Activated CD8-positive, alpha-beta memory T cell treated with anti-CD3 and anti-CD28 coated beads, Interleukin-2, amount 10 ng/mL, durations not matched to agents 7 days and 5 days (primary cell): ENCODE measurements at regions not wholly inside any gene's neighbourhood (a gene's known extent, or its start where the extent isn't known, plus 50 kb on each side); places are given as distances from the start of the nearest gene placed in this dataset.
"Not testable (repeated sequence)": the region's sequence is repeated elsewhere in the genome, so short reads cannot be mapped to it uniquely, and the experiment has no call there.

ENCODE experiments used
- ATAC-seq: fragments of 150-1000 bp; cut with Tn5 transposase; one replicate; pipeline ENCODE4 v1.10.0; 2021; ENCODE audit warnings: moderate library complexity
- CTCF ChIA-PET: fragments of 350-600 bp; sonication (Branson Sonifier 250); formaldehyde crosslinking; loops from one replicate; lab custom pipeline; 2021; ENCODE audit warnings: antibody characterized with exemption; lab: Charles Lee
- DNase-seq: peaks from one replicate; pipeline ENCODE4 v3.0.0-alpha.2; 2020
- H3K27ac Mint-ChIP-seq: one replicate; pipeline ENCODE4 v1.8.0; 2021; ENCODE audit warnings: mild to moderate bottlenecking, mixed read lengths
- H3K27me3 Mint-ChIP-seq: one replicate; pipeline ENCODE4 v1.8.0; 2021; ENCODE audit warnings: mixed read lengths
- H3K36me3 Mint-ChIP-seq: one replicate; pipeline ENCODE4 v1.8.0; 2021; ENCODE audit warnings: mild to moderate bottlenecking, mixed read lengths
- H3K4me1 Mint-ChIP-seq: one replicate; pipeline ENCODE4 v1.8.0; 2021; ENCODE audit warnings: mixed read lengths
- H3K4me3 Mint-ChIP-seq: one replicate; pipeline ENCODE4 v1.8.0; 2021; ENCODE audit warnings: mild to moderate bottlenecking, moderate library complexity, mixed read lengths
- H3K9me3 Mint-ChIP-seq: one replicate; pipeline ENCODE4 v1.8.0; 2022; ENCODE audit warnings: low read depth, mixed read lengths

GRCh38 chr20:11509776-11510175 lies 407.9 kb upstream of the BTBD3 start:
- no peak for DNase-seq
- CTCF ChIA-PET = no interaction called here
- H3K27ac Mint-ChIP-seq = no peak overlapping the region

DNA sequence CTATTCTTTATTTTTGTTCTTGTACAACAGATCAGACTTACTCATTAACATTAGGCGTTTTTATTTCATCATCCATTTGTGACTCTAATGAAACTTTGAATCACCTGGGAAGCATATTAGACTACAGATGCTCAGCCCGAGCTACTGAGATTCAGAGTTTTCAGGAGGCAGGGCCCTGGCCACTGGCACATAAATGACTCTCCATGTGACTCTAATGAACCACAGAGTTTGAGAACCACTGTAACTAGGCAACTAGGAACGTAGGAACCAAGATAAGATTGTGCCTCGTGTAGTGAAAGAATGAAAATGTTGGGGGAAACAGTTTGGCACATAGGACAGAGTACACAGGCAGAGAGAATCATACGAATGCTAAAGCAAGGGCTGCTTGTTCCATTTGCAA lies 405.9 kb upstream of the BTBD3 start:
- CTCF ChIA-PET = no interaction called here
- Mint-ChIP-seq H3K4me3 (no peak overlapping the region), H3K36me3 (no peaks in the 10 kb centered on the region), H3K9me3 (peaks cover 12% of the 10 kb centered on the region), H3K27ac (no peak overlapping the region), H3K4me1 (no peaks in the 10 kb centered on the region), H3K27me3 (no peaks in the 10 kb centered on the region)
- DNase-seq = no peak
- ATAC-seq = no peak

More at GRCh38 chr20:11509776-11510175, 407.9 kb upstream of the BTBD3 start:
- Mint-ChIP-seq H3K36me3 (no peaks in the 10 kb centered on the region), H3K27me3 (no peaks in the 10 kb centered on the region), H3K9me3 (peaks cover 12% of the 10 kb centered on the region), H3K4me3 (no peak overlapping the region), H3K4me1 (no peaks in the 10 kb centered on the region)
- no peak for ATAC-seq

DNA sequence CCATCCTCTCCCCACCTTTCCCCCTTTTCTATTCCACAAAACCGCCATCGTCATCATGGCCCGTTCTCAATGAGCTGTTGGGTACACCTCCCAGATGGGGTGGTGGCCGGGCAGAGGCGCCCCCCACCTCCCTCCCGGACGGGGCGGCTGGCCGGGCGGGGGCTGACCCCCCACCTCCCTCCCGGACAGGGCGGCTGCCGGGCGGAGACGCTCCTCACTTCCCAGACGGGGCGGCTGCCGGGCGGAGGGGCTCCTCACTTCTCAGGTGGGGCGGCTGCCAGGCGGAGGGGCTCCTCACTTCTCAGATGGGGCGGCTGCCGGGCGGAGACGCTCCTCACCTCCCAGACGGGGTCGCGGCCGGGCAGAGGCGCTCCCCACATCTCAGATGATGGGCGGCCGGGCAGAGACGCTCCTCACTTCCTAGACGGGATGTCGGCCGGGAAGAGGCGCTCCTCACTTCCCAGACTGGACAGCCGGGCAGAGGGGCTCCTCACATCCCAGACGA lies 404.4 kb upstream of the BTBD3 start:
- H3K27me3 Mint-ChIP-seq, H3K36me3 Mint-ChIP-seq, H3K9me3 Mint-ChIP-seq, CTCF ChIA-PET, H3K4me1 Mint-ChIP-seq, H3K4me3 Mint-ChIP-seq, DNase-seq, H3K27ac Mint-ChIP-seq, ATAC-seq: not testable (repeated sequence)

- H3K27ac Mint-ChIP-seq = no peak overlapping the region
- CTCF ChIA-PET = no interaction called here
- no peaks in the 10 kb centered on the region for H3K4me1 Mint-ChIP-seq
- H3K4me3 Mint-ChIP-seq = no peak overlapping the region
- H3K36me3 Mint-ChIP-seq = no peaks in the 10 kb centered on the region
- H3K9me3 Mint-ChIP-seq = peaks cover 5% of the 10 kb centered on the region
- DNase-seq (no peak), ATAC-seq (no peak)
- no peaks in the 10 kb centered on the region for H3K27me3 Mint-ChIP-seq
Measured at GRCh38 chr20:11516448-11516847, 401.2 kb upstream of the BTBD3 start.

DNA sequence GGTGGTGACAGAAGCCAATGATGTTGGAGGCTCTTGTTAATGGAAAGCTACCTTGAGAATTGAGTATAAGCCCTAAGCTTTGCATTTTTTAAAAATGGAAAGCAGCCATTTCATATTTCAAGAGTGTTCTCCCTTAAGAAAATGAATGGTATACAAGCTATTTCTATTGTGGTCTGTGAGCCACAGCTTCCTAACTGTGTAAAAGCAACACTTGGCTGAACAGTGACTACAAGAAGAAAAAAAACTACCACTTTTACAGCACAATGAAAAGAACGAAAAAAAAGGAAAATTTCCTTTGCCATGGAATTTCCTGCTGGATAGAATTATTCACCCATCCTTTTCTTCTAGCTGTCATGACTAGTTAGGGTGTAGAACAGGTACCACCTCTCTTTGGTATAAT lies 397.1 kb upstream of the BTBD3 start:
- no peak overlapping the region for H3K27ac Mint-ChIP-seq
- no peak for ATAC-seq
- DNase-seq = no peak
- H3K36me3 Mint-ChIP-seq = no peaks in the 10 kb centered on the region
- no peaks in the 10 kb centered on the region for H3K4me1 Mint-ChIP-seq
- H3K9me3 Mint-ChIP-seq = peaks cover 11% of the 10 kb centered on the region
- H3K4me3 Mint-ChIP-seq = no peak overlapping the region
- H3K27me3 Mint-ChIP-seq = no peaks in the 10 kb centered on the region
- CTCF ChIA-PET = no interaction called here

GRCh38 chr20:11521476-11522365 lies 396.0 kb upstream of the BTBD3 start:
- DNase-seq (no peak), ATAC-seq (no peak)
- CTCF ChIA-PET = no interaction called here
- H3K27ac Mint-ChIP-seq = no peak overlapping the region
- no peaks in the 10 kb centered on the region for H3K36me3 Mint-ChIP-seq
- H3K4me1 Mint-ChIP-seq = no peaks in the 10 kb centered on the region
- H3K4me3 Mint-ChIP-seq = no peak overlapping the region
- no peaks in the 10 kb centered on the region for H3K27me3 Mint-ChIP-seq
- H3K9me3 Mint-ChIP-seq = peaks cover 13% of the 10 kb centered on the region

- Mint-ChIP-seq H3K4me1 (no peaks in the 10 kb centered on the region), H3K27ac (no peak overlapping the region), H3K9me3 (peaks cover 14% of the 10 kb centered on the region), H3K4me3 (no peak overlapping the region), H3K27me3 (no peaks in the 10 kb centered on the region), H3K36me3 (no peaks in the 10 kb centered on the region)
- no peak for ATAC-seq
- DNase-seq = no peak
- CTCF ChIA-PET = no interaction called here
Measured at GRCh38 chr20:11522366-11522741, 395.3 kb upstream of the BTBD3 start.

DNA sequence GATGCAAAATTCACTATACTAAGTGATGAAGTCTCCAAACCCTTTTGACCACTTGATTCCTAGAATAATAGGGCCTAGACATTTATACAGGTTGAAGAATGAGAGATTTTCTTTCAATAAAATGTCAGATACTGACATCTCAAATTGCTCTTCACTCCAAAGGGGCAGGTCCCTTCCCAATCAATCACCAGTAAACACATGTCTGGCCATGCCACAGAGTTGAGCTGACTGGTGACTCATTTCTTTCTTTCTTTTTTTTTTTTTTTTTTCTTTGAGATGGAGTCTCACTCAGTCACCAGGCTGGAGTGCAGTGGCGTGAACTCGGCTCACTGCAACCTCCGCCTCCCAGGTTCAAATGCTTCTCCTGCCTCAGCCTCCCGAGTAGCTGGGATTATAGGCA lies 388.6 kb upstream of the BTBD3 start:
- Mint-ChIP-seq H3K4me1 (no peaks in the 10 kb centered on the region), H3K36me3 (no peaks in the 10 kb centered on the region), H3K27ac (no peak overlapping the region), H3K4me3 (no peak overlapping the region), H3K9me3 (peaks cover 10% of the 10 kb centered on the region), H3K27me3 (no peaks in the 10 kb centered on the region)
- CTCF ChIA-PET = no interaction called here
- no peak for DNase-seq
- no peak for ATAC-seq

- no peaks in the 10 kb centered on the region for H3K36me3 Mint-ChIP-seq
- H3K27me3 Mint-ChIP-seq = no peaks in the 10 kb centered on the region
- H3K9me3 Mint-ChIP-seq = peaks cover 3% of the 10 kb centered on the region
- no peaks in the 10 kb centered on the region for H3K4me1 Mint-ChIP-seq
- no peak overlapping the region for H3K4me3 Mint-ChIP-seq
- no peak for ATAC-seq
- no peak overlapping the region for H3K27ac Mint-ChIP-seq
- CTCF ChIA-PET = no interaction called here
- DNase-seq = no peak
Measured at GRCh38 chr20:11537032-11537431, 380.7 kb upstream of the BTBD3 start.

DNA sequence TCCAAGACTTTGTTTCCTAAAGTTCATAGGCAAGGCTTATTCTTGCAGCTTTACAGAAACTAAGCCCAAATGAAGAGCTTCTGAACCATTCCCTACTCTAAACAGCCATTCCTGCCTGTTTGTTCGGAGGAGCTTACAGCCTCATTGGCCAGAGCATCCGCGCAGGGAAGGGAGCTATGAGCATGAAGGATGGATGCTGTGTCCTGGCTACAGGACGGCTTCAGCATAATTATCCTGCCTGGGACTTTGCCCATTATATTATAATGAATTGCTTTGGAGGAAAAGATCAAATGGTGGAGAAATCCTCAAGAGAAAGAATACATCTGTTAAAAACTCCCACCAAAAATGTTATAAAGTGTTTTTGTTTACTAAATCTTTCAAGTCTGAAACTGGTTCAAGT lies 378.2 kb upstream of the BTBD3 start:
- H3K27me3 Mint-ChIP-seq = no peaks in the 10 kb centered on the region
- no peak for DNase-seq
- CTCF ChIA-PET = no interaction called here
- H3K27ac Mint-ChIP-seq = no peak overlapping the region
- no peak overlapping the region for H3K4me3 Mint-ChIP-seq
- H3K4me1 Mint-ChIP-seq = no peaks in the 10 kb centered on the region
- no peaks in the 10 kb centered on the region for H3K9me3 Mint-ChIP-seq
- no peaks in the 10 kb centered on the region for H3K36me3 Mint-ChIP-seq
- no peak for ATAC-seq

DNA sequence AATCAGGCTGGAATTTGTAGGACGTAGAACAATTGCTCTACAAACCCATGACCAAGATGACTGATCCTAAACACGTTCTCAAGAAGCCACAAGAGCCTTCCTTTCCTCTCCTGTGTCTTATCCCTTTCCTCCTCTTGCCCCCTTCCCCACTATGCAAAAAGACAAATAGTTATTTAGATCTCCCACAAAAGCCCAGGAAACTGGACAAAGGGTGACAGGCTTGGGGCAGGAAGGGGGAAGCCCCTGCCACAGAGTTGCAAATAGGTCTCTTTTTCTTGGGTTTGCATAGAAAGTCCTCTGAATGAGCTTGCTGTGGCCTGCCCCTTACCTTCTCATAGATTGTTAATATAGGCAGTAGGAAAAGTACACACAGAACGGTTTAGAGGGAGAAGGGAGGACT lies 377.1 kb upstream of the BTBD3 start:
- ATAC-seq (no peak), DNase-seq (no peak)
- no peaks in the 10 kb centered on the region for H3K9me3 Mint-ChIP-seq
- no peaks in the 10 kb centered on the region for H3K27me3 Mint-ChIP-seq
- no peaks in the 10 kb centered on the region for H3K36me3 Mint-ChIP-seq
- no peak overlapping the region for H3K4me3 Mint-ChIP-seq
- no peak overlapping the region for H3K27ac Mint-ChIP-seq
- H3K4me1 Mint-ChIP-seq = no peaks in the 10 kb centered on the region
- CTCF ChIA-PET = no interaction called here

DNA sequence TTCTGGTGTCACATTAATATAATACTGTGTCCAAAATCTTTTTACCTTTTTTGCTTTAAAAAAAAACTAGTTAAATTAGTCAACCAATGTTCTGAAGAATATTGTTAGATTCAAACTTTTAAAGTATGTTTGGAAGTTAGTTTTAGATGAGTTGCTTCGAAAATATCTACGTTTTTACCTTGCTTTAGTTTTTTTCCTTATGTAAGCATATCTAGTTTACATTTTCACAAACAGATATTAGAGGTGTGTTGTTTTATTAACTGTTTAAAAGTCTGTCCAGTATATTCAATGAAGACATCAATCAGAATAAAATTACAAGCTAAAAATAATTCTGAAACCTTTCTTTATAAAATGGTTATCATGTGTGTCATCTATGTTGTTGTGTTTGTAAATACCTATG lies 375.0 kb upstream of the BTBD3 start:
- ATAC-seq = no peak

DNA sequence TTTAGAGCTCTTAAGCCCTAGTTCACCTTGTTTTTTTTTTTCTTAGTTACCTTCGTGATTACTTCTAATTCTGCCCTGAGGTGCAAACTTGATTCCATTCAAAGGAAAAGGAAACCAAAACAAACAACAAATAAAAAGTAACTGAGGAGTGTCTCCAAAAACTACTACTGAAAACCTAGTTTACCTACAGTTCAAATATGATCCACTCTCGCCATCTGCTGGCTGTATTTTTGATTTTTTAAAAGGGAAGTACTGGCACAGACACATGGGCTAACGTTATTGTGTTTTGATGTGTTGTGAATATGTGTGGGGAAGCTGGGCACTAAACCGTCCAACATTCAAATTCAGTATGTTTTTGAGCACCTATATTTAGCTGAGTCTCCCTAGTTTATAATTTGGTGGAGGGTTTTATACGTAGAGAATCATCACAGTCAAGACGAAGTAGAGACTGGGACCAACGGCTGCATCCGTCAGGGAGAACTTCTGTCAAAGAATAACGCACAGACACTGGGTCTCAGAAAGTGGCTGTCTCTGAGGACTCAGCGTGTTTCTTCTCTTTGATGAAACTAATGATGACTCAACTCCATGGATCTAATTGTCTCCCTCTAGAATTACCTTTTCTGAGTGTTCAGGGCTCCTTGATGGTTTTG lies 373.5 kb upstream of the BTBD3 start:
- ATAC-seq = no peak
- Mint-ChIP-seq H3K36me3 (no peaks in the 10 kb centered on the region), H3K4me1 (no peaks in the 10 kb centered on the region), H3K9me3 (no peaks in the 10 kb centered on the region), H3K27me3 (no peaks in the 10 kb centered on the region), H3K4me3 (no peak overlapping the region), H3K27ac (no peak overlapping the region)
- CTCF ChIA-PET = no interaction called here
- no peak for DNase-seq

More for the DNA sequence above, 375.0 kb upstream of the BTBD3 start:
- Mint-ChIP-seq H3K9me3 (no peaks in the 10 kb centered on the region), H3K36me3 (no peaks in the 10 kb centered on the region), H3K4me1 (no peaks in the 10 kb centered on the region), H3K27ac (no peak overlapping the region), H3K4me3 (no peak overlapping the region), H3K27me3 (no peaks in the 10 kb centered on the region)
- CTCF ChIA-PET = no interaction called here
- DNase-seq = no peak

DNA sequence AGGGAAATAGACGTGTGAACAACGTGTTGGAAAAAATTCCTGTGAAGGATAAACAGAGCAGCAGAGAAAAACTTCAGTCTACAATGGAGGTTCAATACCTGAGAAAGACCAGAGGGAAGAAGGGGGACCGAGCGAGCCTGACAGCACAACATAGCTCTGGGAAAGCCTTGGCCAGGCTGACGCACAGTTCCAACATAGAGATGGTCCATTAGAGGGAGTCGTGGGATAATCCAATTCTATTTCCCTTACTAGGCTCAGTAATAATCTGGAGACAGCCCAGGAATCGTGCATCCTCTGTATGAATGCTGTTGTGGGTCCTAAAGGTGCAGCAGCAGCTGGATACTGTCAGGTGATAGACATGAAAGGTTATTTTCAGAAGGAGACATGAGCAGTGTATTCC lies 370.8 kb upstream of the BTBD3 start:
- no peak overlapping the region for H3K4me3 Mint-ChIP-seq
- H3K9me3 Mint-ChIP-seq = no peaks in the 10 kb centered on the region
- H3K36me3 Mint-ChIP-seq = no peaks in the 10 kb centered on the region
- H3K27ac Mint-ChIP-seq = no peak overlapping the region
- H3K27me3 Mint-ChIP-seq = no peaks in the 10 kb centered on the region
- CTCF ChIA-PET = no interaction called here
- DNase-seq (no peak), ATAC-seq (no peak)
- H3K4me1 Mint-ChIP-seq = no peaks in the 10 kb centered on the region
